HG02943 (cell line): ENCODE measurements at regions not wholly inside any gene's neighbourhood (a gene's known extent, or its start where the extent isn't known, plus 50 kb on each side); places are given as distances from the start of the nearest gene placed in this dataset.
"Not testable (repeated sequence)": the region's sequence is repeated elsewhere in the genome, so short reads cannot be mapped to it uniquely, and the experiment has no call there.

Source experiments
- ATAC-seq: cut with Tn5 transposase; IDR thresholded peaks from one replicate; pipeline ENCODE4 v1.9.1; 2021; ENCODE audit warnings: mild to moderate bottlenecking, low read depth, moderate library complexity; ENCODE audit not compliant: unreplicated experiment

DNA sequence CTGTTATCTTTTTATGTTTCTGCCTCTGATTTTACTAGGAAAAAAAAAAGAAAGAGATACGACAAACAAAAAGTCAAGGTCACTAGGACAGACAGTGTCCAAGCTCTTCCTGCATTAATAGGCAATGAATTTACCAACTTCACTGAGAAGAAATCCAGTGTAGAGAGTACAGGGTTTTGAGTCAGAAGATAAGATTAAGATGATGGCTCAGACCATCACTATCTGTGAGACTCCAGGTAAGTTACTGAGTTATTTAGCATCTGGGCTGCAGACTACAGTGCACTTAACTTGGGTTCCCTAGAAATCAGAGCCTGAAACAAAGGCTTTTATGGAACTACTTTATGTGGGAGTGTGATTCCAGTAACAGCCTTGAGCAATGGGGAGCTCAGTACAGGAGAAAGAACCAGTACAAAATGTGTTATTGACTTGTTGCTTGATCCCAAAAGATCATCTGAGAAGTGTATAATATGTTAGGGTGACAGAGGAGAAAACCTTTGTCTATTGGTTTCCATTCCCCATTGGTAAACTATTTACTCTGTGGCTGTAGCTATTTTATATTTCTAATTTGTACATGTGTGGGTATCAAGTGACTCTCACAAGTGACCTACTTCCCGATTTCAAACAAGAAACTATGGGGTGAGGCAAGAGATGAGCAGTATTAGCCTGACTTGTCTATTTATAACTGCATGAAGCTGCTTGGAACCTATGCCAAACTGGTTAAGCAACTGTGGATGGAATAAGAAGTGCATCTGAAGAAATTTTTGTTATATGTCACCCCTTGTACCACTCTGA lies 395.8 kb downstream of the RAB38 start:
- ATAC-seq = no peak

DNA sequence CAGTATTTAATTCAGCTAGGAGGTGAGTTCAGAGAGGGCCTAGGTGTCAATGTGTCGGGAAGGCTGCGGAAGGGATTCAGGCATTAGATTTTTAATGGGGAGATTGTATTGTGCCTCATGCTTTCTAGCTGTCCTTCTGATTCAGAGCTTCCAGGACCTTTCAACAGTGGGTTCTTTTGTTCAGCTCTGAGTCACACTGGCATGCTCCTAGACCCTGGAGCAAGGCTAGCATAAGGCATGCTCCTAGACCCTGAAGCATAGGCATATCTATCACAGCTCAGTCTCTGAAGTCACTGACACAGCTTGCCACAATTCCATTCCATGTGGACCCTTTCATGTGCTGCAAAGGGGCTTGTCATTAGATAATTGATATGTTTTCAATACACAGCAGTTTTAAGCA lies 396.9 kb downstream of the RAB38 start:
- no peak for ATAC-seq

DNA sequence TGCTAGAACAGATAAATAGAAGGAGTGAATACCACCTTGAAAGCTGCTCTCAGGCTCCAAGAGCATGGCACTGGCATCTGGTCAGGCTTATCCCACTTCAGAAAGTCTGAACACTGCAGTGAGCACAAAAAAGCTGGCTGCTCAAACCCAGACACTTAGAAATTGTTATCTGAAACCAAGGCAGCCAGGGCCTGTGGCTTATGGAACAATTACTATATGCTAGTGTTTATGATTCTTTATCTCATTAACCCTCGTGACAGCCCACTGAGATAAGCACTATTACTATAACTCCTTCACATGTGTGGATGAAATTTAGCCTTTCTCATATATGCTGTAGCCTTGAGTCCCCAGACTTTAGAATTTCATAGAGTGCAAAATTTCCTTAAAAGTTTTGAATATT lies 400.2 kb downstream of the RAB38 start:
- ATAC-seq = no peak

DNA sequence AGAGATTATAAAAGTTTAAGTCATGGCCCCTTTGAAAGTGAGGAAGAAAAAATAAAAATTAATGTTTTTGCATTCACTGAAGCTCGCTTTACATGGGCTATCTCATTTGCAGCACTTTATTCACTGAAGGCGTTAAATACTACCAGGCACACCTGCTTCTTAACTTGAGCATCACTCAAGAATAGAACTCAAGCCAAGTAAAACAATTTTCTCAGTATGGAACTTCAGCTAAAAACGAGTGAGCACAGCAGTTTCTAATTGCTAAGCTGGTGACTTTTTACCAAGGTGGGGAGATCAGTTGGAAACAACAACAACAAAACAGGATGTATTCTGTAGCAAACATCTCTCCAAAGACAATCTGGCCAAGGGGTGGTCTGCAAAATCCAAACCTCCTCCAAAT lies 405.6 kb downstream of the RAB38 start:
- no peak for ATAC-seq

DNA sequence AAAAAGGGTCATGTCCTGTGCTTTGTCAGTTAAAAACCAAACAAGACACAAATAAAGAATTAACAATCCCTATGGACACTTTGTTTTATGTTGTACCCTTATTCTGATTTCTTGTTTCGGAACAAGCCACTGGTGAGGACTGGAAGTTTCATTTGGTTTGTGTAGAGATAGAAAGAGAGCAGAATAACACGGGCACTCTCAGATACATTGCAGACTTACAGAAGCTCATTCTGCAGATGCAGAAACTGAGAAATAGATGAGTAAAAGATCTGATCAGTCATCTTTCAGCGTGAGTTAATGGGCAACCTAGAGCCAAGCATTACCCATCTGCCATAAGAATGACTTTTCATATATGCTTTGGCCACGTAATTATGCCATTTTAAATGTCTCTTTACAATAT lies 407.6 kb downstream of the RAB38 start:
- ATAC-seq = no peak

DNA sequence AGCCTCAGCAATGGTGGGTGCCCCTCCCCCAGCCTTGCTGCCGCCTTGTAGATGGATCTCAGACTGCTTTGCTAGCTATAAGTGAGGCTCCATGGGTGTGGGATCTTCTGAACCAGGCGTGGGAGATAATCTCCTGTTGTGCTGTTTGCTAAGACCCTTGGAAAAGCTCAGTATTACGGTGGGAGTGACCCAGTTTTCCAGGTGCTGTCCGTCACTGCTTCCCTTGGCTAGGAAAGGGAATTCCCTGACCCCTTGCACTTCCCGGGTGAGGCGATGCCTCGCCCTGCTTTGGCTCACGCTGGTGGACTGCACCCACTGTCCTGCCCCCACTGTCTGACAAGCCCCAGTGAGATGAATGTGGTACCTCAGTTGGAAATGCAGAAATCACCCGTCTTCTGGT lies 411.2 kb downstream of the RAB38 start:
- not testable (repeated sequence) for ATAC-seq

DNA sequence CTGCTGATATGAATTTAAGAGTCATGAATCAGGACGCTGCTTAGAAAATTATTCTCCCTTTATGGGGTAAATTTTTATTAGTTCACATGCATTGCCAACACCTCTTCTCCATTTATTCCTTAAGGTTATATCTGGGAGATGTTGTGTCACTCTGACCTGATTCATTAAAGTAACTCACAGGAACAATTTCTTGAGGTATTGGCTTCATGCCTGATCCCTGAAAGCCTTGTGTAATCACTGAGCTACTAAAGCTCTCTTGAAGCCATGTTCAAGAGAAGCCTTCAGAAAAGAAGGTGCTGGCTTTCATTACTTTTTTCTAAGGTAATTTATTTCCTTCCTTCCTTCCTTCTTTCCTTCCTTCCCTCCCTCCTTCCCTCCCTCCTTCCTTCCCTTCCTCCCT lies 420.6 kb downstream of the RAB38 start:
- no peak for ATAC-seq

DNA sequence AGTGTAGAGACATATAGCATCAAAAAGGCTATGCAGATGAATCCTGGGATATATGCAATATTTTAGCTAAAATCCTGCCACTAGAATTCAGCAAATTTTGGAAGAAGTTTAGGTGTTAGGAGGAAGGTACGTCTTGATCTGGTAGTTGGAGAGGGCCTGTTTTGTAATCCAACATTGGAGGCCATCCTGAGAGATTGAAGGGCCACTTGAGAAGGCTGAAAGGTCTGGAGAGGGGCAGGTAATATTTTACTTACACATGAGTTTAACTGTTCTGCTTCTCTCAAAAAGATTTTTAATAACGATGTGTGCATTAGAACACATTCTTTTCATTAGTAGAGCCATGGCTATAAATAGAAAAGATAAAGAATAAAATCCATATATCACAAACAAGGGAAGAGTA lies 422.1 kb downstream of the RAB38 start:
- no peak for ATAC-seq

DNA sequence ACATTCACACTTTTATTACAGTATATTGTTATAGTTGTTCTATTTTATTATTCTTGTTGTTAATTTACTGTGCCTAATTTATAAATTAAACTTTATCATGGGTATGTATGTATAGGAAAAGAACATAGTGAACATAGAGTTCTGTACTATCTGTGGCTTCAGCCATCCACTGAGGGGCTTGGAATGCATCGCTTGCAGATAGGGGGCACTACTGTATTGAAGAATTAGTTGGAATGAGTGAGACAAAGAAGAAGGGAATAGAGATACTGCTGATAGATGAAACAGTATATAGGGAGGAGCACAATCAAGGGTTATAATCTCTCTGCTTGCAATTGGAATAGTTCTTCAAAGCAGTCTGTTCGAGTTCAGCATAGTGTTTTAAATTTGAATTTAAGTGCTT lies 432.2 kb downstream of the RAB38 start:
- no peak for ATAC-seq

DNA sequence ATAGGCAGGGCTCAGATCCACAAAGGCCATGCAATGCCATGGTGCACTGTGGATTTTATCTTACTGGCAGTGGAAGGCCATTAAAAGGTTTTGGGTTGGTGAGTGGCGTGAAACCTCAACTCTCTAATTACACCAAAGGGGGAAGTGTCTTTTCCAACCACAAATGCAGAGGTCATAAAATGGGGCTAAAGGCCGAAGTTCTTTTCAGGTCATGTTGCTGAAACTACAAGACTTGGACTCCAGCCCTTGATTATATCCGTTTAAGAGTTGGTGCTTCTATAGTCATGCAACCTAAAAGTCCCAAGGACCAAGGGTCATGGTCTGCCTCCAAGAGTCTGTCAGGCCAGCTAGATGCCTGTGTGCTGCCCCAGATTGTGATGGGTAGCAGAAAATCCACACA lies 434.3 kb downstream of the RAB38 start:
- ATAC-seq = no peak

DNA sequence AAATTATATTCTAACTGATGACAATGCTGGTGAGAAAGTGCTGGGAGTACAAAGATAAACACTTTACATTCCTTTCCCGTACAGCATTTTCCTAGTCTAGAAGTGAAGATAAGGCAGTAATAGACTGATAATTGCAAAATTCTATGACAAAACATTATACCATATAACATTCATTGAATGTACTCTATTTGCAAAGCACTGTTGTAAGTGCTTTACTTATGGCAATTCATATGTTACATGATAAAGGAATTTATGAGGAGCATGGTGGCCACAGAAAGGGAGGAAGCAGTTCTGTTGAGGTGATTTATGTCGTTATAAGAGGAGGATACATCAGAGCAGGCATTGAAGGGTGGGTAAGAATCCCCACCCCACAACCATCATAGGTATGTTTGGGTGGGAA lies 434.8 kb downstream of the RAB38 start:
- no peak for ATAC-seq

DNA sequence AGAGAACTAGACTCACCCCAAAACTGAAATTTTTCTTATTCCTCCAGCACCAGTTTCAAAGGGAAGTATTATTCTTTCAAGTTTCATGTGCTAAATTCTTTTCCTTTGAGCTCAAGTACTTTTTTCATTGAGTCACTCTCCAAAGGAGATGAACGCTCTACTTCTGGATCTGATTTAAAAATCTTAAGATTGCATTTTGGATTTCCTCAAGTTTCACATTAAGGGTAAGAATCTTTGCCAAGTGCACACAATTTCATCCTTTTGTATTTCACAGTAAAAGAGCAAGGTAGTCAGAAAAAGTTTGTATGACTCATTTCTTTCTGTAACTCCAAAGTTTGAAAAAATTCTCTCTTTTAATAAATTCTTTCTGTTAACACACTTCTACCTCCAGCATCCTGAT lies 435.5 kb downstream of the RAB38 start:
- no peak for ATAC-seq

DNA sequence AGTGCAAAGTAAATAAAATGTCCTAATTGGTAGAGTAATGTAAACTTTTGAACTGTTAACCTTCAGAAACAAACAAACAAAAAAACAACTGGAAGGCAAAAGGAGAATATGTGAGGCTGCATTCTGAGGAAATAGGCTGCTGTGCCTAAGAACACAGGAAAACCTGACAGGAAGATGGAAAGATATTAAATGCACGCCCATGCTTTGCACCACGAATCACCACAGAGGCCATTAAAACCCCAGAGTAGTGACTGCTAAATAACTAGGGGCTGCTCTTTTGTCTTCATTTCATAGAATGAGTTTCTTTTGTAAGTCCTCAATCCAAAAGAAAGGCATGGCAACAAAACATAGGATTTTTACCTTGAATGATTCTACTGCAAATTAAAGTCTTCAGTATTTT lies 436.0 kb downstream of the RAB38 start:
- no peak for ATAC-seq

DNA sequence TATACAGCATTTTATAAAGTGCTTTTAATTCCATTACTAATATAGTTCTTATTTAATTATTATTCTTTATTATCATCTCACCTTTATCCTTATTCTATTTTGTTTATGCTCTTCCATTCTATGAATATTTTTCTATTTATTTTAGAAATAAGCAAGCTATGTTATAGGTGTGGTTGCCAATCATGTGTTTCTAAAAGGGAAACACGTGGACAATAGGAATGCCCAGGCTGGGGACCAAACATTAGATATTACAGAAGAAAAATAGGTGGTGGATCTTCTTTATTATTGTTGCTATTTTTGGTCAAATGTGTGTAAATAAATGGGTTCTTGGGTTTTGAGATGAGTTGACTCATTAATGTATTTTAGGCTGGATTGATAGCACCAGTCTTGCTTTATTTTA lies 438.3 kb downstream of the RAB38 start:
- ATAC-seq = no peak

DNA sequence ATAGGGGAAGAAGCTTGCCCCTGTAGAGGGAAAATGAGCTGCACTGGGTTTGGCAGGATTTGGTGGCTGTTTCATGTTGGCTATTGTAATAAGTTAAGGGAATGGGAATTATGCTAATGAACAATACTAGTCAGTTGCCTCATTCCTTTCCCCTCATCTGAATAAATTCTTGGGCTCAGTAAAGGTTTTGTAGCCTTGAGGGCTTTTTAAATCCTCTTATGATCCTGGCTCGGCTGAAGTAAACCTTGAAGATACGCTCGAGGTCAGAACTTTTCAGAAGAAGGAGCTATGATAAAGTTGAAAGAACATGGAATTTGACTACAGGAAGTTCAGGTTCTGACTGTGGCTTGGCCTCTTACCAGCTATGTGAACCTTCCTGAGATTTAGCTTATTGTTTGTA lies 448.7 kb downstream of the RAB38 start:
- ATAC-seq = no peak

DNA sequence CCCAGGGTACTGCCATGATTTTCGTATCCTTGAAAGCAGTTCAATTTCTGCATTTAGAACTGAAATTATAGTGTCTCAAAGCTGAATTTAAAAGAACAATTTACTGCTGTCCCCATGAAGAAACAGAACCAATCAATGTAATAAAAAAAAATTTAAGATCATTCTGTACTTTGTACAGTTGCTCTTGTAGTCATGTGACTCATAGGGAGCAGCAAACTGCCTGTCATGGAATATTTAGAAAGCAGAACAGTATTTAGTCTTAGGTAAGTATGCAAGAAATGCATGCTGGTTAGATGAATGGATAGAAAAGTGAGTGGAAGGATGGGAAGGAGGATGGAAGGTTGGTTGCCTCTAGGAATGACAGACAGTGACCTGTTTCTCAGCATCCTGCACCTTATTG lies 450.9 kb downstream of the RAB38 start:
- no peak for ATAC-seq

DNA sequence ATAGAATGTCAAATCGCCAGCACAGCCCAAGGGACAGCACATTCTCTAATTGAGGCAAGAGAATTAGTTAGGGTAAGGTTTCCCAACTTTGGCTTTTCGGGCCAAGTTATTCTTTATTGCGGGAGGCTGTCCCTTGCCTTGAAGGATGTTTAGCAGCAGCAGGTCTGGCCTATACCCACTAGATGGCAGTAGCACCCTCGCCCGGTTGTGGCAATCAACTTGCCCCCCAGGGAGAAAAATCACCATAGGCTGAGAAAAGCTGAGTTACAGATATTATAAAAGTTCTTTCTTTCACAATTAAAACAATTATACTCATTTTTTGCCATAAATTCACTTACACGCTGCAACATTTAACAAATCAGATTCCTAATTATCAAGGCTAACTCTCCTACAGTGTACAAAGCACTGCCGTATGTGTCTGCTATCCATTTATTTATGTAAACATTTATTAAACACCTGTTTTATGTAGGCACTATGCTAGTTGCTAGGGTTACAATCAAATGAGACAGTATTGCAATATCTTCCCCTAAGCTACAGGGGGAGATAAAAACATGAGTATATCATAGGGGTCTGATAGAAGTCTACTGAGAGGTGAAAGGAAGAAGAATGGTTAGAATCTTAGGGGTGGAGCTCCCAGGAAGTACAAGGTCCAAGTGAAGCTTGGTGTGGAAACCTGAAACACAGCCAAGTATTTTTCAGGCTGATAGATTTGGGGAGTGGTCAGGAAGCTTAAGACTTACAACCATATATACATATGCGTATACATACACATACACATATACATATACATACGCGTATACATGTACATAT lies 452.3 kb downstream of the RAB38 start:
- peak; percentile 56 for ATAC-seq

DNA sequence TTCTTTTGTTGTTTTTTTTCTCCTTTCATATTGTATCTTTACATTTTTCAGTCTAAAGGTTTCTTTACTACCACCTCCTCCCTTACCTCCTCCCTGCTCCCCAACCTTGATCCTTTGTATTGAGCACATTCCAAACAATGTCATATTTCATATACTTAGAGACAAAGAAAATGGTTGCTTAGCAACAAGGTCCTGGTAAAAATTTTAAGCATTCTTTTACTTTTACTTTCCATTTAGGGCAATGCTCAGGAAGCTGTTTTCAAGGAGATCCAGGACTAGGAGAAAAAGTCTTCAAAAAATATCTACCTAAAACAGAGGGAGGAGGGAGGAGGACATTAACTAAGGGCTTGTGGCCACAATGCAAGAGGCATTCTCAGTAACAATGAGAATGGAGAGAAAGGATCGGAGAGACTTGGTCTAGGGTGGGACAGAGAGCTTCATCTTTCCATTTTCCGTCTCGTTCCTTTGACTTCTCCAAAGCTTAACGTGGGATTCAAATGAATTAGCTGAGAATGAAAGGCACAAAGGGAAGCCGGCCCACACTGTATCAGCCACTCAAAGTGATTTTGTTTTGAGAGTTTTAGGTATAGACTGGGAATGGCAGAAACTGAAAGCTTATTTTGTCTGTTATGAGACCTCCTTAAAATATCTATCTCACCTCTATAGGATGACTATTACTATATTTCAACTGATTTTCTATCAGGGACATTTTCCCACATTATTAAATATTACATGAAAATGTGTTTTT lies 455.7 kb downstream of the RAB38 start:
- ATAC-seq = no peak

DNA sequence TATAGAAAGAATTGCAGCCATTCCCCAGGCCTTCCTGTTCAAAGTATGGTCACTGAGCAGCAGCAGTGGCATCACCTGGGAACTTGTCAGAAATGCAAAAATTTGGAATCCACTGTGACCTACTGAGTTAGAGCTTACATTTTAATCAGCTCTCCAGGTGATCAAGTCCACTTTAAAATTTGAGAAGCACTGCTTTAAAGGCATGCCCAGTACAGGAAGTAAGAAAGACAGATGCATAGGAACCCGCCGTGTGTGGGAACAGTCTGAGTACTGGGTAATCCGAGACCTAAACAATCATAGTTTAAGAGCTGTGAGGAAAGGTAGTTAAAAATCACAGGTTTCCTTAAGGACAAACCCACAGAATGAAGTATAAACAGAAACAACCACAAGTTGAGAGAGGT lies 462.4 kb downstream of the RAB38 start:
- ATAC-seq = no peak

DNA sequence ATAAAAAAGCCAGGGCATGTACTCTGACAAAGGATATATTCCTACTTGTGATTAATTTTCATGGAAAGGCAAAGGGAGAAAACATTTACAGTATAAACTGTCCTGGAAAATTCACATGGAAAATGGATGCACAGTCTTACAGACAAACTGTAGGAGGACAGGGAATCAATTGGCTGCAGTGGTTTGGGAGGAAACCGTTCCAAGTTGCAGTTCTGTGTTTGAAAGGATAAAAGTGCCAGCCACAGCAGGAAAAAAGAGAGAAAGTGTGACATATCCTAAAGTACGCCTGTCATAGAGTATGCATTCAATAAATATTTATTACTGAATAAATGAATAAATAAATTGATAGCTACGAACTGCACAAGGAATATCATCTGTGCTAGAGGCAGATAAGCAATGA lies 462.9 kb downstream of the RAB38 start:
- no peak for ATAC-seq

DNA sequence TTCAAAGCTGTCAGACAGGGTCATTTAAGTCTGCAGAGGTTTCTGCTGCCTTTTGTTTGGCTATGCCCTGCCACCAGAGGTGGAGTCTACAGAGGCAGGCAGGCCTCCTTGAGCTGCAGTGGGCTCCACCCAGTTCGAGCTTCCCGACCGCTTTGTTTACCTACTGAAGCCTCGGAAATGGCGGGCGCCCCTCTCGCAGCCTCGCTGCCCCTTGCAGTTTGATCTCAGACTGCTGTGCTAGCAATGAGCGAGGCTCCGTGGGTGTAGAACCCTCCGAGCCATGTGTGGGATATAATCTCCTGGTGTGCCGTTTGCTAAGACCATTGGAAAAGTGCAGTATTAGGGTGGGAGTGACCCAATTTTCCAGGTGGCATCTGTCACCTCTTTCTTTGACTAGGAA lies 471.7 kb downstream of the RAB38 start:
- not testable (repeated sequence) for ATAC-seq
